ENCODE measurements at regions not wholly inside any gene's neighbourhood (a gene's known extent, or its start where the extent isn't known, plus 50 kb on each side); places are given as distances from the start of the nearest gene placed in this dataset.

- TF ChIP-seq, protein P1, sequence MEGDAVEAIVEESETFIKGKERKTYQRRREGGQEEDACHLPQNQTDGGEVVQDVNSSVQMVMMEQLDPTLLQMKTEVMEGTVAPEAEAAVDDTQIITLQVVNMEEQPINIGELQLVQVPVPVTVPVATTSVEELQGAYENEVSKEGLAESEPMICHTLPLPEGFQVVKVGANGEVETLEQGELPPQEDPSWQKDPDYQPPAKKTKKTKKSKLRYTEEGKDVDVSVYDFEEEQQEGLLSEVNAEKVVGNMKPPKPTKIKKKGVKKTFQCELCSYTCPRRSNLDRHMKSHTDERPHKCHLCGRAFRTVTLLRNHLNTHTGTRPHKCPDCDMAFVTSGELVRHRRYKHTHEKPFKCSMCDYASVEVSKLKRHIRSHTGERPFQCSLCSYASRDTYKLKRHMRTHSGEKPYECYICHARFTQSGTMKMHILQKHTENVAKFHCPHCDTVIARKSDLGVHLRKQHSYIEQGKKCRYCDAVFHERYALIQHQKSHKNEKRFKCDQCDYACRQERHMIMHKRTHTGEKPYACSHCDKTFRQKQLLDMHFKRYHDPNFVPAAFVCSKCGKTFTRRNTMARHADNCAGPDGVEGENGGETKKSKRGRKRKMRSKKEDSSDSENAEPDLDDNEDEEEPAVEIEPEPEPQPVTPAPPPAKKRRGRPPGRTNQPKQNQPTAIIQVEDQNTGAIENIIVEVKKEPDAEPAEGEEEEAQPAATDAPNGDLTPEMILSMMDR (conservative IDR thresholded peaks at IDR 0.05): no peak
- TF ChIP-seq ZFX (IDR thresholded peaks at IDR 0.05): no peak
These were observed 263.1 kb upstream of the TNRC6C start for GRCh38 chr17:77695386-77695785.

Data from C4-2B (cell line).